ENCODE measurements at regions not wholly inside any gene's neighbourhood (a gene's known extent, or its start where the extent isn't known, plus 50 kb on each side); places are given as distances from the start of the nearest gene placed in this dataset.

DNA sequence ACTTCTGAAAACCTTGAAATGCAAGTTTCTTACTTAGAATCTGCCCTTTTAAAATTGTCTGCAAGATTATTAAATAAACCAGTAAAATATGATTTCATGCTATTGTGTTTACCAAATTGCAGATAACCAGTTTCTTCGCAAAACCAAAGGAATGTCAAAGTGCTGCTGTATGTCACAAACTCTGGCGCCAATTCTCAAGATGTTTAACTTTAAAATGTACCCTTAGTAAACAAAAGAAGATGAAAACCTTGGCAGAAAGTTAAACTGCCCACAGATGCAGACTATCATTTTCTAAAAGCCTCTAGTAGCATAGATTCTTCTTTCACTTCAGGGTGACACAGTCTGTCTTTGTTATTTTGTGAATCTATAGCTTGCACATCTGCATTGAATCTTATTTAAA lies 189.2 kb downstream of the SLITRK6 start:
- H3K36me3 ChIP-seq: no peaks in the 10 kb centered on the region
- no peaks in the 10 kb centered on the region for H3K27me3 ChIP-seq
- H3K4me1 ChIP-seq: no peaks in the 10 kb centered on the region
- H3K4me3 ChIP-seq (replicated peaks in 1 of 3): no peak overlapping the region
- intact Hi-C loops (cut with DNase I): no loop called here
- TF ChIP-seq POLR2A (IDR thresholded peaks at IDR 0.05): no peak
- TF ChIP-seq, protein P1, sequence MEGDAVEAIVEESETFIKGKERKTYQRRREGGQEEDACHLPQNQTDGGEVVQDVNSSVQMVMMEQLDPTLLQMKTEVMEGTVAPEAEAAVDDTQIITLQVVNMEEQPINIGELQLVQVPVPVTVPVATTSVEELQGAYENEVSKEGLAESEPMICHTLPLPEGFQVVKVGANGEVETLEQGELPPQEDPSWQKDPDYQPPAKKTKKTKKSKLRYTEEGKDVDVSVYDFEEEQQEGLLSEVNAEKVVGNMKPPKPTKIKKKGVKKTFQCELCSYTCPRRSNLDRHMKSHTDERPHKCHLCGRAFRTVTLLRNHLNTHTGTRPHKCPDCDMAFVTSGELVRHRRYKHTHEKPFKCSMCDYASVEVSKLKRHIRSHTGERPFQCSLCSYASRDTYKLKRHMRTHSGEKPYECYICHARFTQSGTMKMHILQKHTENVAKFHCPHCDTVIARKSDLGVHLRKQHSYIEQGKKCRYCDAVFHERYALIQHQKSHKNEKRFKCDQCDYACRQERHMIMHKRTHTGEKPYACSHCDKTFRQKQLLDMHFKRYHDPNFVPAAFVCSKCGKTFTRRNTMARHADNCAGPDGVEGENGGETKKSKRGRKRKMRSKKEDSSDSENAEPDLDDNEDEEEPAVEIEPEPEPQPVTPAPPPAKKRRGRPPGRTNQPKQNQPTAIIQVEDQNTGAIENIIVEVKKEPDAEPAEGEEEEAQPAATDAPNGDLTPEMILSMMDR (IDR thresholded peaks at IDR 0.05): no peak
- WGBS, 2 donors: 87 to 92% methylated on average over 2 of the region's 2 CpGs
- no peaks in the 10 kb centered on the region for H3K9me3 ChIP-seq
- no peak overlapping the region for H3K27ac ChIP-seq
- DNase-seq: no peak

DNA sequence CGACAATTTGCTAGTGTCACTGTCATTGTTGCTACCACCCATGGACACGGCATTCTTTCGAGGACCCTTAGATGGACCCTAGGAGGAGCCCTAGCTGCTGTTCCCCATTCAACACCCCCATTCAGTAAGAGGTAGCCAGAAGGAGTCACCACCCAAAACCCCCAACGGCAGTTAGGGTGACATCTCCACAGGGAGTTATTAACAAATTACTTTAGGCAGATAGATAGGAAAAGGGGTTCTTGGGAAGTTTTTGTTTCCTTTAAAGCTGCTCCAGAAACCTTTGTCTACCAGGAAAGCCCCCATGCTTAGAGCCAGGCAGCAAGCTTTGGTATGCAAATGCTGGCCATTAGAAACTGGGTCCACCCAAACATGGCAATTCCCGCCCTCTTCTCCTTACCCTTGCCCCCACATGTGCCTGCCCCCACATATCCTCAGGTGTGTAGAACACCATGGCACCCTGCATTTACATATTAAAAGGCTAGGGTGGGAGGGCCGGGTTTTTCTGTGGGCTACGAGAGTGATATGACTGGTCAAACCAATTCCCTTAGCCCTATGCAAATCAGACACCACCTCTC lies 190.9 kb downstream of the SLITRK6 start:
- no peaks in the 10 kb centered on the region for H3K9me3 ChIP-seq
- H3K27me3 ChIP-seq: no peaks in the 10 kb centered on the region
- no peak for DNase-seq
- 78 to 79% methylated on average over 7 of the region's 7 CpGs for WGBS, 2 donors
- no peaks in the 10 kb centered on the region for H3K36me3 ChIP-seq
- no peak overlapping the region for H3K27ac ChIP-seq
- H3K4me3 ChIP-seq (replicated peaks in 1 of 3): no peak overlapping the region
- no peaks in the 10 kb centered on the region for H3K4me1 ChIP-seq
- no peak for TF ChIP-seq POLR2A (IDR thresholded peaks at IDR 0.05)
- TF ChIP-seq, protein P1 (IDR thresholded peaks at IDR 0.05): no peak
- intact Hi-C loops (cut with DNase I): no loop called here

DNA sequence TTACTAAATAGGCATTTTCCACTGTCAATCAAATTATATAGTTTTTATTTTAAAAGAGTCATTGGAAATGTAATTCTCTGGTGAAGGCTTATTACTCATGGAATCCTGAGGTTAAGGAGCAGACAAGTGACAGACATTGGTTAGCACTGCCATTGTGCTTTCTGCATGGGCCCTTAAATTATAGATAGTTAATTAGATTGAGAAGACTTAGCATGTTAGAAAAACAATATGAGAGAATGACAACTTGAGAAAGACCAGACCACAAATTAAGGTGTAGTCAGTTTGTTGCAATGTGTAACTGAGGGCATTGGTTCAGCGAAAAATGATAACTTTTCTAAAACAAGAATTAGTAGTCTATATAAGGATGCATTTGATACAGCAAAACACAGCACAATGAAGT lies 195.5 kb downstream of the SLITRK6 start:
- Histone ChIP-seq H3K27ac (no peak overlapping the region), H3K4me1 (no peaks in the 10 kb centered on the region), H3K9me3 (no peaks in the 10 kb centered on the region), H3K36me3 (no peaks in the 10 kb centered on the region), H3K27me3 (no peaks in the 10 kb centered on the region), H3K4me3 (replicated peaks in 1 of 3) (no peak overlapping the region)
- no peak for DNase-seq
- WGBS, 2 donors: 67 to 96% methylated on average over 1 of the region's 1 CpG
- TF ChIP-seq, protein P1 (IDR thresholded peaks at IDR 0.05): no peak
- no peak for TF ChIP-seq POLR2A (IDR thresholded peaks at IDR 0.05)
- intact Hi-C loops (cut with DNase I): no loop called here

DNA sequence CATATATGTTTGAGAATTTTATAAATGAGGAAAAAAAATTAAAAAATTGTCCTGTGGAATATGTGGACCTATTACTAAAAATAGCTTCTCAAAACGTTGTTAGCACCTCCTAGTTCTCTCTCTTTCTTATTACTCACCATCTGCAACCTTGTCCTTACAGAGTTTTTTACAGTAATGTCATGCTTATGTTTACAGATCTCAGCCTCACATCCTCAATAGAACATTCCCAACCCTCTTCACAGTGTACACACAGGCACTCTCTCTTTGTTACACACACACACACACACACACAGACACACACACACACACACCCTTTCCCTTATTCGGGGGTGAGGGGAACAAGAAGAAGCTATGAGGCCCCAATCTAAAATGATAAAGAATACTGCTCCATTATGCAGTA lies 197.7 kb downstream of the SLITRK6 start:
- H3K27me3 ChIP-seq: no peaks in the 10 kb centered on the region
- DNase-seq: no peak
- TF ChIP-seq, protein P1 (IDR thresholded peaks at IDR 0.05): no peak
- no peak for TF ChIP-seq POLR2A (IDR thresholded peaks at IDR 0.05)

DNA sequence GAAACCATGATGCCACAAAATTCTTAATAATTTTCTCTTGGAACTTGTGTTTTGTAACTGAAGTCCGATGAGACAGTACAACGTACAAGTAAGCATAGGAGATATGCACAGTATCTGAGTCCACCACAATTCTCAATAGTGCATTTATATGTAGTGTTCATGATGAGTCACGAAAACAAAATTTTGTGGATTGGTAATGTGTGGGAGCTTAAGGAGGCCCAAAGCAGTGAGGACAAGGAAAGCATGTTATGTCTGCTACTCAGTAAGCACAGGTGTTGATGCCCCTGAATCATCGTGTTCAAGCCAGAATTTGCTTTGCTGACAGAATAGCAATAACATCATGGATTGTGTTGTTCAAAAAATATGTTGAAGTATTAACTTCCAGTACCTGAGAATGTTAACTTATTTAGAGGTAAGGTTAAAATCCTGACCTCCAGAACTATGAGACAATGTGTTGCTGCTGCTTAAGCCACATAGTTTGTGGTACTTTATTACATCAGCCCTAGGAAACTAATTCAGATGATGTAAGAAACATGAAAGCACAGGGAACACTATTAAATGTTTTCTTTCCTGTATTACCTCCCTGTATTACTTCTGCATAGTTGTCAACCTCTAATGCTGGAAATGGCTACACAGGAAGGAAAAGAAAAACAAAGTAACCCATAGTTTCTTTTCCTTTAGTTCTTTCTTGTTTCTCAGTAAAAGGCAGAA lies 201.3 kb downstream of the SLITRK6 start:
- H3K9me3 ChIP-seq: no peaks in the 10 kb centered on the region
- WGBS, 2 donors: 87 to 88% methylated on average over 4 of the region's 4 CpGs
- intact Hi-C loops (cut with DNase I): no loop called here
- TF ChIP-seq, protein P1 (IDR thresholded peaks at IDR 0.05): no peak
- no peak for TF ChIP-seq POLR2A (IDR thresholded peaks at IDR 0.05)
- H3K36me3 ChIP-seq: no peaks in the 10 kb centered on the region
- H3K27ac ChIP-seq: no peak overlapping the region
- no peaks in the 10 kb centered on the region for H3K27me3 ChIP-seq
- no peak for DNase-seq
- no peak overlapping the region for H3K4me3 ChIP-seq (replicated peaks in 1 of 3)
- H3K4me1 ChIP-seq: no peaks in the 10 kb centered on the region

More for the DNA sequence above, 197.7 kb downstream of the SLITRK6 start:
- Histone ChIP-seq H3K36me3 (no peaks in the 10 kb centered on the region), H3K27ac (no peak overlapping the region), H3K9me3 (no peaks in the 10 kb centered on the region), H3K4me1 (no peaks in the 10 kb centered on the region), H3K4me3 (replicated peaks in 1 of 3) (no peak overlapping the region)
- intact Hi-C loops (cut with DNase I): no loop called here
- 59 to 63% methylated on average over 2 of the region's 2 CpGs for WGBS, 2 donors
